WTC11 (cell line): ENCODE measurements at regions not wholly inside any gene's neighbourhood (a gene's known extent, or its start where the extent isn't known, plus 50 kb on each side); places are given as distances from the start of the nearest gene placed in this dataset.

Experiments
- GTF2I ChIP-seq: fragments of 250-450 bp; sonication (Bioruptor Pico); conservative IDR thresholded peaks from 2 replicates; pipeline ENCODE4 v1.4.0; 2021; ENCODE audit warnings: mild to moderate bottlenecking
- NR1H2 ChIP-seq: sonication (generic); formaldehyde crosslinking; IDR thresholded peaks from 2 replicates; pipeline ENCODE4 v1.9.0; 2021; ENCODE audit warnings: mild to moderate bottlenecking, moderate library complexity, missing genetic modification reagents
- TF ChIP-seq, protein P1 (sequence below): fragments of 200-600 bp; IDR thresholded peaks from 2 replicates; pipeline ENCODE4 v1.8.0; 2022; ENCODE audit warnings: antibody characterized with exemption

DNA sequence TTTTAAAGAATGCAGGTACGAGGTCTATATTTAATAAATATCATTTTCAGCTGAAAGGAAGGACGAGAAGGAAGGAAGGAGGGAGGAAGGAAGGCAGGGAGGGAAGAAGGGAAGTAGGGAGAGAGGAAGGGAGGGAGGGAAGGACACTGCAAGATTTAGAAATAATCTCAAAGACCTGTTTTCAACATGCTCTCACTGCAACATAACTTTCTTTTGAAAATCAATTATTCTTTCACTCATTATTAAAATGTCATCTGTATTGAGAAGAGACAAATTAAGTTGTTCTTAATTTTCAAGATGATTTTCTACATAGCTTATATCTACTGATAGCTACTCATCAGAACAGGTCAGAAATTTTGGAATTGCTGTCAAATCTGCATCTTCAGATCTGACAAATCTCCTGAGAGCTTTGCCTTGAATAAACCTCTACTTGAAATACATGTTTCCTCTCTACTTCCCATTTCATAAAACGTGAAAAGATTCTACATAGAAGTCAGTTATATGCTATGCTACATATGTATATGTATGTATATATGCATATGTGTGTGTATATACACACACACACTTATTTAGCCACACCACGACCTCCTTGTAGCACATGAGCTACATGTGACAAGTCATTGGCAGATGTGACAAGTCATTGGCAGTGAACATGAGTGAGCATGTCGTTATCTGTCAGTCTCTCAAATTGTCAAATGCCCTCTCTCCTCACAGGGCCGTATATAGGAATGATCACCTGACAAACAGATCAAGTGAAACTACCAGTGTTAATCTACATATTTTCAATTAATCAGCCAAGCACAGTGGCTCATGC lies 241.6 kb downstream of the LY86 start:
- TF ChIP-seq, protein P1, sequence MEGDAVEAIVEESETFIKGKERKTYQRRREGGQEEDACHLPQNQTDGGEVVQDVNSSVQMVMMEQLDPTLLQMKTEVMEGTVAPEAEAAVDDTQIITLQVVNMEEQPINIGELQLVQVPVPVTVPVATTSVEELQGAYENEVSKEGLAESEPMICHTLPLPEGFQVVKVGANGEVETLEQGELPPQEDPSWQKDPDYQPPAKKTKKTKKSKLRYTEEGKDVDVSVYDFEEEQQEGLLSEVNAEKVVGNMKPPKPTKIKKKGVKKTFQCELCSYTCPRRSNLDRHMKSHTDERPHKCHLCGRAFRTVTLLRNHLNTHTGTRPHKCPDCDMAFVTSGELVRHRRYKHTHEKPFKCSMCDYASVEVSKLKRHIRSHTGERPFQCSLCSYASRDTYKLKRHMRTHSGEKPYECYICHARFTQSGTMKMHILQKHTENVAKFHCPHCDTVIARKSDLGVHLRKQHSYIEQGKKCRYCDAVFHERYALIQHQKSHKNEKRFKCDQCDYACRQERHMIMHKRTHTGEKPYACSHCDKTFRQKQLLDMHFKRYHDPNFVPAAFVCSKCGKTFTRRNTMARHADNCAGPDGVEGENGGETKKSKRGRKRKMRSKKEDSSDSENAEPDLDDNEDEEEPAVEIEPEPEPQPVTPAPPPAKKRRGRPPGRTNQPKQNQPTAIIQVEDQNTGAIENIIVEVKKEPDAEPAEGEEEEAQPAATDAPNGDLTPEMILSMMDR: no peak
- TF ChIP-seq NR1H2 (CRISPR knock-in tag) (no peak), GTF2I (CRISPR knock-in tag) (no peak)
